Lung microvascular endothelial cell (primary cell): ENCODE measurements at regions not wholly inside any gene's neighbourhood (a gene's known extent, or its start where the extent isn't known, plus 50 kb on each side); places are given as distances from the start of the nearest gene placed in this dataset.

Experiments
- DNase-seq, 2 donors: peaks; one replicate each; pipeline versions ENCODE4 v3.0.0 to v3.0.0-alpha.2; 2010; ENCODE audit warnings: low read depth in 2 of 2

DNA sequence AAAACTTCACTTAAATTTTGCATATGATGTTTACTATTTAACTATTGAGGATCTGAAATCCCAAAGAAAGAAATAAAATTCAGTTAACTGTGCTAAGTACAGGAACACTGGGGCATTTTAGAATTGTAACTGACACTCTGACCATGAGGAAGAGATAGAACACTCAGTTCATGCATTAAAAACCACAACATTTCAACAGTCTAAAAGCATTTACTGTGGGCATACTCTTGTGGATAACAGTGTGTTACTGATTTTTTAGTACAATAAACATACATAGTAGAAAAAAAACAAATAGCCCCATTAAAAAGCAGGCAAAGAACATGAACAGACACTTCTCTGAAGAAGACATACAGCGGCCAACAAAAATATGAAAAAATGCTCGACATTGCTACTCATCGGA lies 1122.7 kb upstream of the PIK3C3 start:
- DNase-seq = no peak

DNA sequence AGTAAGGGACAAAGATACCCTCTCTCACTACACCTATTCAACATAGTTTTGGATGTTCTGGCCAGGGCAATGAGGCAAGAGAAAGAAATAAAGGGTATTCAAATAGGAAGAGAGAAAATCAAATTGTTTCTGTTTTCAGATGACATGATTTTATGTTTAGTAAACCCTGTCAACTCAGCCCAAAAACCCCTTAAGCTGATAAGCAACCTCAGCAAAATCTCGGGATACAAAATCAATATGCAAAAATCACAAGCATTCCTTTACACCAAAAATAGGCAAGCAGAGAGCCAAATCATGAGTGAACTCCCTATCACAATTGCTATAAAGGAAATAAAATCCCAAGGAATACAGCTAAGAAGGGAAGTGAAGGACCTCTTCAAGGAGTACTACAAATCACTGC lies 1130.7 kb upstream of the PIK3C3 start:
- no peak for DNase-seq

DNA sequence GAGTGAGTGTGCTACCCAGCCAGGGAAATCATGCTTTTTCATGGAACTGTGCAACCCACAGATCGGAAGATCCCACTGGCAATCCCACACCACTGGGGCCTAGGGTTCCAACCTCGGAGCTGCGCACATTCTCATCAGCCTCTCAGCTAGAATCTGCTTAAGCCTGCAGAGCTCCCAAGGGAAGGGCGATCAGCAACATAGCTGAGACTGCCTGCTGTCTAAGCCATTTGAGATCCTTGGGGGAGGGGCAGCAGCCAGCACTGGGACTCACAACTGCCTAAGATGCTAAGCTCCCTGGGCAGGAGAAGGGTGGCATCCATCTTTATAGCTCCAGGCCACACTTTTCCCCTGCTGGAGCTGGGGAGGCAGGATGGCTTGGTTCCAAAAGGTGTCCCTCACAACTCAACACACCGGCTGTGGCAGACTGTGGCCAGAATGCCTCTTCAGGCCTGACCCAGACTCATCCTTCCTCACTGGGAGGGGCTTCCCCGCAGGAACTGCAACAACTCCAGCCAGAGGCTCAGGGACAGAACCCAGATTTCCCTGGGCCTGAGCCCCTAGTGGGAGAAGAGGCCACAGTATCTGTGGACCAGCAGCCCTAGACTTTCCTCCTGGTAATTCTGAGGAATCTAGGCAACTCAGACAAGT lies 1133.3 kb upstream of the PIK3C3 start:
- DNase-seq = no peak

DNA sequence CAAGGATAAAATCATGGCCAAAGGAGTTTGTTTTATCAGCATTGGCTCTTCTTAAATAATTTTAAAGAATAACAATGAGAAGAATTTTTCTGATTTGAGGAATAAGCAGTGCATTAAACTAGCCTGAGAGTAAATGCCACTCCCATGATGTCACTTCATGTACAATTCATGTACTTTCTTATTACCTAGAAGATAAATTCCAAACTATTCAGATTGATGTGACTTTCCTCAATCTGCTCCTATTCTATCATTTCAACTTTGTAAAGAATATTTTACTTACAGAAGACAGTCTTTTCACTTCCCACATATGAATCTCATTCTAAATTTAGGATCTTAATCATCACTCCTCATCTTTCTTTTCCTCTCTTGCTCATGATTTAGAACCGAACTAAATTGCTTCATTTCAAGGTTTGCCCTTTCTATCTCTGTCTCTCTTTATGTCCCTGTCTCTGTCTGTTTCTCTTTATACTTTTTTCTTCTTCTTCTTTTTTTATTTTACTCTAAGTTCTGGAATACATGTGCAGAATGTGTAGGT lies 1142.0 kb upstream of the PIK3C3 start:
- no peak for DNase-seq

- no peak for DNase-seq
Measured at GRCh38 chr18:40810372-40810771, 1144.7 kb upstream of the PIK3C3 start.

- DNase-seq = no peak
Measured at GRCh38 chr18:40789286-40789685, 1165.7 kb upstream of the PIK3C3 start.

GRCh38 chr18:40782453-40783130 lies 1172.4 kb upstream of the PIK3C3 start:
- no peak for DNase-seq

GRCh38 chr18:40769786-40770185 lies 1185.2 kb upstream of the PIK3C3 start:
- DNase-seq = no peak

GRCh38 chr18:40760251-40760650 lies 1194.8 kb upstream of the PIK3C3 start:
- DNase-seq = no peak

GRCh38 chr18:40754477-40754876 lies 1200.6 kb upstream of the PIK3C3 start:
- DNase-seq = no peak

GRCh38 chr18:40752316-40752715 lies 1202.7 kb upstream of the PIK3C3 start:
- DNase-seq = no peak

DNA sequence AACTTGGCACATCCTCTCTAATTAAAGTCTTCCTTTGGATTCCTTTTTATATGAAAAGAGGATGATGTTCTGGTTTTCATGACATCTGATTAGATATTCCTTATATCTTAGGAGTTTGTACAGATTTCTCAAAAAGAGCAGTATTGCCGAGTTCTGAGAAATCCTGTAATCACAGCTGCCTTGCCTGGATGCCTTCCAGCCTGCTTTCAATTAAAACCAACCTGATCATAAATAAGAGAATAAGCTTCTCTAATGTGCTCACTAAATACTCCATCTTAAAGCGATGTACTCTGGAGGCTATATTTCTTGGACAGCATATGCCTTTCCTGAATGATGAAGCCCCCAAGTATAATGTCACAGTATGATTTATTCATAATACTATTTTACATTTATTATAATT lies 1203.8 kb upstream of the PIK3C3 start:
- no peak for DNase-seq

- DNase-seq = no peak
Measured at GRCh38 chr18:40739029-40739428, 1216.0 kb upstream of the PIK3C3 start.

GRCh38 chr18:40738321-40738880 lies 1216.6 kb upstream of the PIK3C3 start:
- no peak for DNase-seq

- no peak for DNase-seq
Measured at GRCh38 chr18:40708726-40709125, 1246.3 kb upstream of the PIK3C3 start.

DNA sequence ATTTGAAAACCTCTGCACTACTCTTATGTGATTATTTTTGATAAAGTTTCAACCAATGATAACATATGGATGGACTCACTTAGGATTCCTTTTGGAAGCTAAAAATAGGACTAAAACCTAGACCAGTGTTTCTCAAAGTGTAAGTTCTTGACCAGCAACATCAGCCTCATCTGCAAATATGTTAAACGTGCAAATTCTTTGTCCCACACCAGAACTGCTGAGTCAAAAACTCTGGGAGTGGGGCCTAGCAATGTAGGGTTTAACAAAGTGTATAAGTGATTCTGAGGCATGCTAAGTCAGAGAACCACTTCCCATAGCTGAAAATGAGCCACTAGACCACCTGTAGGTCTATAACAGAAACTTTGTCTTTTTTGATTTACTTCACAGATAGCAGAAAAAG lies 1247.2 kb upstream of the PIK3C3 start:
- no peak for DNase-seq

DNA sequence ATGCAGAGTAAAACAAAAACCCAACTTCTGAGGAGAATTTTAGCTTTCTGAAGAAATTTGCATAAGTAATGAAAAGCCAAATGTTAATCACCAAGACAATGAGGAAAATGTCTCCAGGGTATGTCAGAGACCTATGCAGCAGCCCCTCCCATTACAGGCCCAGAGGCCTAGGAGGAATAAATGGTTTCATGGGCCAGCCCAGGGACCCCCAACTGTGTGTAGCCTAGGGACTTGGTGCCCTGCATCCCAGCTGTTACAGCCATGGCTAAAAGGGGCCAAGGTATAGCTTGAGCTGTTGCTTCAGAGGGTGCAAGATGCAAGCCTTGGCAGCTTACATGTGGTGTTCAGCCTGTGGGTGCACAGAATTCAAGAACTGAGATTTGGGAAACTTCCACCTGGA lies 1256.9 kb upstream of the PIK3C3 start:
- no peak for DNase-seq

DNA sequence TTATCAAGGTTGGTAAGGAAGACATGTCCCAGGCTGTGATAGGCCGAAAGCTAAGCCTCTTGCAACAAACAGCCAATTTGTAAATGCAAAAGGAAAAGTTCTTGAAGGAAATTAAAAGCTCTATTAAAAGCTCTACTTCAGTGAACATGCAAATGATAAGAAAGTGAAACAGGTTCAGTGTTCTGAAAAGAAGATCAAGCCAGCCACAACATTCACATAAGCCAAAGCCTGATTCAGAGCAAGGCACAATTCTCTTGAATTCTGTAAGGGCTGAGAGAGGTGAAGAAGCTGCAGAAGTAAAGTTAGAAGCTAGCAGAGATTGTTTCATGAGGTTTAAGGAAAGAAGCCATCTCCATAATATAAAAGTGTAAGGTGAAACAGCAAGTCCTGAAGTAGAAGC lies 1259.5 kb upstream of the PIK3C3 start:
- DNase-seq = no peak

DNA sequence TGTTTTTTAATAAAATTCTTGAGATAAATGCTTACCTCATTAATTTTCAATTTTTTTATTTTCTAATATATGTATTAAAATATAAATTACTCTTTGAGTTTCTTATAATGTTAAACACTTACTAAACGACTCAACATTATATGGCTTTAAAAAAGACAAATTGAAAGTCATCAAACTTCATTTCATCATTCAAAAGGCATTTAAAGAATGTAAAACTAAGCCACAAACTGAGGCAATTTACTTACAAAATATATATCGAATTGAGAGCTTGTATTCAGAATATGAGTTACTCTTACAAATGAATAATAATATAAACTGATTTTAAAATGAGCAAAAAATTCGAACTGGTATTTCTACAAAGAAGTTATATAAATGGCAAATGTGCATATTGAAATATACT lies 1262.2 kb upstream of the PIK3C3 start:
- DNase-seq = no peak

DNA sequence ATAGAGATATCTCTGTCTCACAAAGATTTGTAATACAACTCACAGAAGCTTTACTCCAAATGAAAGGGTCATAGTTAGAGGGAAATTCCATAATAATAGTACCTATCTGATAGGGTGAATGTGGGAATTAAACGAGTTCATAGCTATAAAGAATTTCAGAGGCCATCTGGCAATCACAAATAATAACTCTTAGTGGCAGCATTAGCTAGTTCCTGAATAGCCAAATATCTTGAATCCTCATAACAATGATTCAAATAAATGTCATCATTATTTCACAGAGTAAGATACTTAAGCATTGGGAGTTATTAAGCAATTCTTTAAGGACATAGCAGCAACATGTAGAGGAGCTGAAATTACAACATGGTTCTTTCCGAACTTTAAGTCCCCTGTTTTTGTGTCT lies 1265.0 kb upstream of the PIK3C3 start:
- no peak for DNase-seq

DNA sequence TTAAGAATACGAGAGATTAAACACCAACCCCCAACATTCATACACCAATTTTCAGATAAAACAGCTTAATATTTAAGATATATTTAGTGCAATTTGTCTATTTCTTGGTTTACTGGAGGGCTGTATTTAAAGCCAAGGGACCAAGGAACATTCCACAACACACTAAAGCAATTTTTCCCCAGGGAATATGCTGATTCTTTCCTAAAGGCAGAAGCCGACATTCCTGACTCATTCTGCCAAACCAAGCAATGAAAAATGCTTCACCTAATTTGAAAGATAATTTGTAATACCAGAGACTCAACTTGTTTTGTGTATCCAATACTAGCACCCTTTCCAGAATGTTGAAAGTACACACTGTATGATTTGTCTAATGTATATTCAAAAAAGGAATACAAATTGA lies 1267.6 kb upstream of the PIK3C3 start:
- DNase-seq = no peak

DNA sequence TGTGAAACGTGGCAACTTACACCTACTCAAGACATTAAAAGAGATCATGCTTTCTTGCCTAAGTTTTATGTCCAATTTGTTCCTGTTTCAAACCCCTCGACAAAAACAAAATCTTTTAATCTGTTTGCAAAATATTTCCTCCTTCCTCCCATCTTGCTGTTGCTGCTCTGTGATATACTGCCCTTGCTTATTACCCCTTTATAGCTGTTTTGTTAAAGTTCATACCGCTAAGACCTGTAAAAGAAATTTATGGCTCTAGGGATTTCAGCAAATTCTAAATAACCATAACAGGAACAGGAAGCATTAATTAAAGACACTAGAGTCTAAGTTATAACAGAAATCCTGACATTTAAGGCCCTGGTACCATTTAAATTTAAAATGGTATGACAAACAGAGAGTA lies 1268.2 kb upstream of the PIK3C3 start:
- no peak for DNase-seq

GRCh38 chr18:40685219-40685618 lies 1269.8 kb upstream of the PIK3C3 start:
- DNase-seq = no peak
